ENCODE measurements at regions not wholly inside any gene's neighbourhood (a gene's known extent, or its start where the extent isn't known, plus 50 kb on each side); places are given as distances from the start of the nearest gene placed in this dataset.

- no peak overlapping the region for H3K4me3 ChIP-seq (ENCODE audit: low read depth, low read length)
- H3K4me1 ChIP-seq (ENCODE audit: control insufficient read depth, insufficient read depth, low read length): no peaks in the 10 kb centered on the region
- no peaks in the 10 kb centered on the region for H3K9me3 ChIP-seq (ENCODE audit: control insufficient read depth, insufficient read depth, low read depth, low read length)
- TF ChIP-seq ZFP41 (tag by site-specific recombination; IDR thresholded peaks at IDR 0.05; ENCODE audit: borderline replicate concordance) (no peak), ZNF341 (tag by site-specific recombination; IDR thresholded peaks at IDR 0.05; ENCODE audit: low read depth) (no peak), ZNF221 (tag by site-specific recombination; IDR thresholded peaks at IDR 0.05; ENCODE audit: borderline replicate concordance) (no peak), TSHZ1 (tag by site-specific recombination; IDR thresholded peaks at IDR 0.05; ENCODE audit: borderline replicate concordance) (no peak), ZEB2 (tag by site-specific recombination; IDR thresholded peaks at IDR 0.05) (no peak), ZNF26 (tag by site-specific recombination; IDR thresholded peaks at IDR 0.05) (no peak), ZSCAN30 (tag by site-specific recombination; IDR thresholded peaks at IDR 0.05) (no peak), REST (tag by site-specific recombination; IDR thresholded peaks at IDR 0.05) (no peak), ZNF175 (tag by site-specific recombination; IDR thresholded peaks at IDR 0.05) (no peak), ZNF624 (tag by site-specific recombination; IDR thresholded peaks at IDR 0.05) (no peak), ZNF426 (tag by site-specific recombination; IDR thresholded peaks at IDR 0.05) (no peak), ZNF830 (tag by site-specific recombination; IDR thresholded peaks at IDR 0.05; ENCODE audit: low read depth) (no peak), ZBTB21 (tag by site-specific recombination; IDR thresholded peaks at IDR 0.05) (no peak), AEBP2 (tag by site-specific recombination; IDR thresholded peaks at IDR 0.05; ENCODE audit: borderline replicate concordance) (no peak), ZNF449 (tag by site-specific recombination; IDR thresholded peaks at IDR 0.05) (no peak), ZNF19 (tag by site-specific recombination; IDR thresholded peaks at IDR 0.05; ENCODE audit: low read depth) (no peak)
- ChIA-PET CTCF (interaction anchor here (1.1 kb wide), 1 partner anchor 259 kb away, joined by 3 read pairs; no protein-coding TSS in a partner anchor), POLR2A (no interaction called here)
- no peaks in the 10 kb centered on the region for H3K36me3 ChIP-seq (ENCODE audit: control insufficient read depth in 2 of 2, insufficient read depth in 1 of 2, low read length in 2 of 2)
- H3K27ac ChIP-seq (ENCODE audit: extremely low read depth, low read depth, low read length): no peak overlapping the region
These were observed 122.7 kb downstream of the CBLL2 start for GRCh38 chrX:22395372-22395771.

Measured in HEK293 (cell line).